HG02763 (cell line): ENCODE measurements at regions not wholly inside any gene's neighbourhood (a gene's known extent, or its start where the extent isn't known, plus 50 kb on each side); places are given as distances from the start of the nearest gene placed in this dataset.
"Not testable (repeated sequence)": the region's sequence is repeated elsewhere in the genome, so short reads cannot be mapped to it uniquely, and the experiment has no call there.

ENCODE experiments used
- ATAC-seq: cut with Tn5 transposase; IDR thresholded peaks from one replicate; pipeline ENCODE4 v1.9.1; 2021; ENCODE audit warnings: mild to moderate bottlenecking, moderate library complexity; ENCODE audit not compliant: unreplicated experiment

GRCh38 chr3:6351752-6352151 is 509.2 kb upstream of the GRM7 start:
- ATAC-seq = no peak

DNA sequence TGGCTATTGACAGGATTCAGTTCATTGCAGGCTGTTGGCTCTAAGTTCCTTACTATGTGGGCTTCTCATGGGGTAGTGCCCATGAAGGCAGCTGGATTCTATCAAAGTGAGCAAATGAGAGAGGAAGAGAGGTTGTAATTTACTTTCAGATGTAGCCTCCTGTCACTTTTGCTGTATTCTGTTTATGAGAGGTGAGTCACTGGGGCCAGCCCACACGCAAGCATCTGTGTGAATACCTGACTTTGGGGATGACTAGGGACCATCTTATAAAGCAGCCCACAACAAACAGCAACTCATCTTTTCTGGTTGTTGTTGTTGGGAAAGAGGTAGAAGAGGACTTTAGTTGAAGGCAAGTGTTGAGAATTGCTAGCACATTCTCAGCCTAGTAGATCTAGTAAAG is 506.3 kb upstream of the GRM7 start:
- no peak for ATAC-seq

DNA sequence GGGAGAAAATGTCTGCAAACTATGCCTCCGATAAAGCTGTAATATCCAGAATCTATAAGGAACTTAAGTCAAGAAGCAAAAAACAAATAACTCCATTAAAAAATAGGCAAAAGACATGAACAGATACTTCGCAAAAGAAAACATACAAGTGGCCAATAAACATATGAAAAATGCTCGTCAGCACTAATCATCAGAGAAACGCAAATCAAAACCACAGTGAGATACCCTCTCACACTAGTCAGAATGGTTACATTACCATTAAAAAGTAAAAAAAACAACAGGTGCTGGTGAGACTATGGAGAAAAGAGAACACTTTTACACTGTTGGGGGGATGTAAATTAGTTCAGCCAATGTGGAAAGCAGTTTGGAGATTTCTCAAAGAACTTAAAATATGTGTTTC is 498.5 kb upstream of the GRM7 start:
- no peak for ATAC-seq

DNA sequence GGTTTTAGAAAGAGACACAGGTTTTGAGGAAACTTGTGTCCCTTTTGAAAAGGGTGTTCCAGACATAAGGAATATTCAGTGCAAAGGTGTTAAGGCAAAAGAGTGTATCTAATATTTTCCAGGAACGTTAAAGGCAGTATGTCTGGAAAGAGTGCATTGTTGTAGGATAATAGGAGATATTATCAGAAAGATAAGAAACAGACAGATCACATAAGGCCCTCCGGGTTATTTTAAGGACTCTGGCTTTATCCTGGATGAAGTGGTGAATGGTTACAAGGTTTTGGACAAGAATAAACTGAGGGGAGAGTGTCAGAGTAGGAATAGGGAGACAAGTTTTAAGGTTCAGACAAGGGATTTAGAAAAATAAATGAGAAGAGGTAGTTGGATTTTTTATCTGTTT is 493.7 kb upstream of the GRM7 start:
- no peak for ATAC-seq

DNA sequence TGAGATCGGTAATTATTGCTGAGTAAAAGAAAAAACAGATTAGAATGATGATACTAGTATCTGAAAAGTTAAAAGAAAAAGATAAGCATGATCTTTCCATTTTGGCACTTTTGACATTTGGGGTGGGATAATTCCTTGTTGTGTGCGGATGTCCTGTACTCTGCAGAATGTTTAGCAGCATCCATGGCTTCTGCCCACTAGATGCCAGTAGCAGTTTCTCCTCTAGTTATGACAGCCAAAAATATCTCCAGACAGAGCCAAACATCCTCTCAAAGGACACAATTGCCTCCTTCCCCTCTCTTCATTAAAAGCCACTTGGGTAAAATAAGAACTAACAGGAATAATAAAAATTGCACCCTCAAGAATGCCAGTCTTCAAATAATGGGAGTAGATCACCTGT is 468.8 kb upstream of the GRM7 start:
- ATAC-seq = no peak

GRCh38 chr3:6394944-6395343 is 466.0 kb upstream of the GRM7 start:
- ATAC-seq = no peak

DNA sequence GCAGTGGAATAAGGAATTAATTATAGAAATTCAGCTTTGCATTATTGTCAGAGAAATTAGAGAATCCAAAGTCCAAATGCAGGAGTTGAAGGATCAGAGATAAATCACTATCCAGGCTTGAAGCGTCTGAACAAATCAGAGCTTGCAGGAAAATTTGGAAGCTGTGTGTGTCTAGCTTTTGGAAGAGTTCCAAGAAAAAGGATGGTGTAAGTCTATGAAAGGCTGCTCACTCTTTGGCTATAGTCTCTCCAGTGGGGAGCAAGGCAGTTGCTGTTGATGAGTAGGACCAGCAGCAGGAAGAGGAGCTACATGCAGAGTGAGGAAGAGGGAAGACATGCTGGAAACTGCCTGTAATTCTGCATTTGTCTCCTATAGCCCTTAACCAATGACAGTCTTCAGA is 464.3 kb upstream of the GRM7 start:
- ATAC-seq = no peak

- not testable (repeated sequence) for ATAC-seq
Measured at GRCh38 chr3:6402666-6403065, 458.2 kb upstream of the GRM7 start.

GRCh38 chr3:6406923-6407322 is 454.0 kb upstream of the GRM7 start:
- not testable (repeated sequence) for ATAC-seq

- no peak for ATAC-seq
Measured at GRCh38 chr3:6416049-6416661, 444.8 kb upstream of the GRM7 start.

- no peak for ATAC-seq
Measured at GRCh38 chr3:6417174-6417573, 443.7 kb upstream of the GRM7 start.

- ATAC-seq = no peak
Measured at GRCh38 chr3:6418485-6418884, 442.4 kb upstream of the GRM7 start.

GRCh38 chr3:6421666-6422445 is 439.1 kb upstream of the GRM7 start:
- ATAC-seq = no peak

DNA sequence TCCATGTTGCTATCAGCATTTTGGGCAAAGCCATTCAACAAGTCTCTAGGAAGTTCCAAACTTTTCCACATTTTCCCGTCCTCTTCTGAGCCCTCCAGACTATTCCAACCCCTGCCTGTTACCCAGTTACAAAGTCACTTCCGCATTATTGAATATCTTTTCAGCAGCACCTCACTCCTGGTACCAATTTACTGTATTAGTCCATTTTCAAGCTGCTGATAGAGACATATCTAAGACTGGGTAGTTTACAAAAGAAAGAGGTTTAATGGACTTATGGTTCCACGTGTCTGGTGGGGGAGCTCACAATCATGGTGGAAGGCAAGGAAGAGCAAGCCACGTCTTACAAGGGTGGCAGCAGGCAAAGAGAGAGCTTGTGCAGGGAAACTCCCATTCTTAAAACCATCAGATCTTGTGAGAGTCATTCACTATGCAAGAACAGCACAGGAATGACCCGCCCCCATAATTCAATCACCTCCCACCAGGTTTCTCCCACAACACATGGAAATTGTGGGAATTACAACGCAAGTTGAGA is 435.6 kb upstream of the GRM7 start:
- no peak for ATAC-seq

DNA sequence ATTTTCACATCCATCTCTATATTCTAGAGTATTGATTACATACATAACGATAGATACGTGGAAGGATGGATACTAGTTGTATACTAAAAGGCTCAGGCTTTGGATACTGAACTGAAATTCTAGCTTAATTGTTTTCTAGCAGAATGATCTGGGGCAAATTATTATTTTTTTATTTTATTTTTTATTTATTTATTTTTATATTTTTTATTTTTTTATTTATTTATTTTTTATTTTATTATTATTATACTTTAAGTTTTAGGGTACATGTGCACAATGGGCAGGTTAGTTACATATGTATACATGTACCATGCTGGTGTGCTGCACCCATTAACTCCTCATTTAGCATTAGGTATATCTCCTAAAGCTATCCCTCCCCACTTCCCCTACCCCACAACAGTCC is 432.6 kb upstream of the GRM7 start:
- ATAC-seq = not testable (repeated sequence)

- no peak for ATAC-seq
Measured at GRCh38 chr3:6435951-6436350, 425.0 kb upstream of the GRM7 start.

GRCh38 chr3:6437631-6438030 is 423.3 kb upstream of the GRM7 start:
- ATAC-seq = no peak

DNA sequence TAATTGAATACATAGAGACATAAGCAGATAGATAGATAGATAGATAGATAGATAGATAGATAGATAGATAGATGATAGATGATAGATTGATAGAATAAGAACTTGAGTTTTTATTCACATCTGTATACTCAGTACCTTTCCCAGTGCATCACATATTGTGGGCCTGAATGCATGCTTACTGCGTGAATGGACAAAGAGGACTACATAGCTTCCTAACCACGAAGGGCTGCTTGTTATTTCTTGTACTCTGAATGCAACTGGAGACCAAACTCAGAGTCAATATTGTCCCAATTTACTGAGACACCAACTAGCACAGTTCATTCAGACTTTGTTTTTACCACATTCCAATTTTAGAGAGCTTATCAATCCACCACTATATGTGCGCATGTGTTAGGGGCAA is 422.9 kb upstream of the GRM7 start:
- no peak for ATAC-seq

- no peak for ATAC-seq
Measured at GRCh38 chr3:6439226-6439625, 421.7 kb upstream of the GRM7 start.

DNA sequence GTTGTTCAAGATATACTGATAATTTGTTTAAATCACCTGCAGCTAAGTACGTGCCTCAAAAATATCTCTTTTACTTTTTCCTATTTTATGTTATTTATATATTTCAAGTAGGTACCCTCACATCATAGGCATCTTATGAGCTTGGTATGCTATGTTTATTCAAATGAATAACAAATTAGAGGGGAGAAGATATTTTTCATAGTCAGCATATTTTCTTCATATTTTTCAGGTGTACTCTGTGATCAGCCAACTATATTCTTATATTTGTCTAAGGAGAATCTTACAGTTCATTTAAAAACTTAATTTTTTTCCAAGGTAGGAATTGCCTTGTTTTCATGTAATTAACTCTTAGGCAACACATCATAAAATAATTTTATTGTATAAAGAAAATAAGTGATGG is 421.1 kb upstream of the GRM7 start:
- no peak for ATAC-seq

GRCh38 chr3:6444888-6445658 is 415.8 kb upstream of the GRM7 start:
- no peak for ATAC-seq
